Mammary epithelial cell (primary cell): ENCODE measurements at regions not wholly inside any gene's neighbourhood (a gene's known extent, or its start where the extent isn't known, plus 50 kb on each side); places are given as distances from the start of the nearest gene placed in this dataset.

Experiments
- EZH2 ChIP-seq: IDR thresholded peaks from 2 replicates; pipeline ENCODE4 v1.6.1; 2012; ENCODE audit warnings: low read length, inconsistent platforms, borderline replicate concordance
- TF ChIP-seq, protein P1 (sequence below), 2 donors: IDR thresholded peaks in 1 of 2; conservative IDR thresholded peaks in 1 of 2; 2 replicates each; pipeline ENCODE4 v1.5.1; 2011 to 2012; ENCODE audit warnings: inconsistent platforms in 2 of 2, low read length in 2 of 2, mild to moderate bottlenecking in 2 of 2, control low read depth in 1 of 2, low read depth in 1 of 2; ENCODE audit not compliant: insufficient read depth in 1 of 2; ENCODE audit errors: extremely low read depth in 1 of 2

DNA sequence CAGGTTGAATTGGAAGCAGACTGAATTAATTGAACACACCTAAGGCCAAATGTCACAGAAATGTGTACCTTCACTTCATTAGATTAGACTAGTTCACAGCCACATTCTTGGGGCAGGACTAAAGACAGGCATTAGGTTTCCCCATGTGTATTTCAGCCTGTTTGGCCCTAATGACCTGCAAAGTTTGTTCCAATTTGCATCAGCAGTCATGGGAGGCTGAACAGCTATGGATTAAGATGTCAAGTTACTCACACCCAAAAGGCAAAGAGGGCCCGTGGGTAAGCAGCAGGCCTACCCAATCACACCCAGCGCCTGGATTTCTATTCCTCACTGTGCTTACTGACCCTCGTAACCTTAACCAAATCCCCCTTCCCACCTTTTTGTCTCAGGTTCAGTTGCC is 99.6 kb upstream of the RIOK3 start:
- TF ChIP-seq, protein P1, sequence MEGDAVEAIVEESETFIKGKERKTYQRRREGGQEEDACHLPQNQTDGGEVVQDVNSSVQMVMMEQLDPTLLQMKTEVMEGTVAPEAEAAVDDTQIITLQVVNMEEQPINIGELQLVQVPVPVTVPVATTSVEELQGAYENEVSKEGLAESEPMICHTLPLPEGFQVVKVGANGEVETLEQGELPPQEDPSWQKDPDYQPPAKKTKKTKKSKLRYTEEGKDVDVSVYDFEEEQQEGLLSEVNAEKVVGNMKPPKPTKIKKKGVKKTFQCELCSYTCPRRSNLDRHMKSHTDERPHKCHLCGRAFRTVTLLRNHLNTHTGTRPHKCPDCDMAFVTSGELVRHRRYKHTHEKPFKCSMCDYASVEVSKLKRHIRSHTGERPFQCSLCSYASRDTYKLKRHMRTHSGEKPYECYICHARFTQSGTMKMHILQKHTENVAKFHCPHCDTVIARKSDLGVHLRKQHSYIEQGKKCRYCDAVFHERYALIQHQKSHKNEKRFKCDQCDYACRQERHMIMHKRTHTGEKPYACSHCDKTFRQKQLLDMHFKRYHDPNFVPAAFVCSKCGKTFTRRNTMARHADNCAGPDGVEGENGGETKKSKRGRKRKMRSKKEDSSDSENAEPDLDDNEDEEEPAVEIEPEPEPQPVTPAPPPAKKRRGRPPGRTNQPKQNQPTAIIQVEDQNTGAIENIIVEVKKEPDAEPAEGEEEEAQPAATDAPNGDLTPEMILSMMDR (conservative IDR thresholded peaks at IDR 0.05 in 1 of 2, IDR thresholded peaks at IDR 0.05 in 1 of 2; ENCODE audit: extremely low read depth in 1 of 2, insufficient read depth in 1 of 2, low read depth in 1 of 2, low read length in 2 of 2), result no peak
- no peak for TF ChIP-seq EZH2
